Breast epithelium (tissue), 4 donors: ENCODE measurements at regions not wholly inside any gene's neighbourhood (a gene's known extent, or its start where the extent isn't known, plus 50 kb on each side); places are given as distances from the start of the nearest gene placed in this dataset.
"Not testable (repeated sequence)": the region's sequence is repeated elsewhere in the genome, so short reads cannot be mapped to it uniquely, and the experiment has no call there.

Experiments
- DNase-seq, 2 donors: peaks; one replicate each; pipeline ENCODE4 v3.0.0-alpha.2; 2019; ENCODE audit warnings: low spot score in 2 of 2
- H3K27ac ChIP-seq, 2 donors: fragments of 200-600 bp; sonication (generic) in 1 of 2; one replicate each; pipeline ENCODE4 v1.5.1; 2016 to 2019; ENCODE audit warnings: mild to moderate bottlenecking in 1 of 2
- H3K27me3 ChIP-seq, 2 donors: fragments of 200-600 bp; sonication (generic) in 1 of 2; one replicate each; pipeline versions ENCODE4 v1.5.1 to v1.6.0; 2017 to 2019; ENCODE audit warnings: control low read depth in 1 of 2, mild to moderate bottlenecking in 1 of 2
- H3K36me3 ChIP-seq: fragments of 200-600 bp; one replicate; pipeline ENCODE4 v1.5.1; 2019
- H3K4me1 ChIP-seq, 2 donors: fragments of 200-600 bp; sonication (generic); one replicate each; pipeline ENCODE4 v1.5.1; 2016 to 2019; ENCODE audit warnings: control low read depth in 1 of 2
- H3K4me3 ChIP-seq, 3 donors: fragments of 200-600 bp; sonication (generic); 1 replicate in 2 of 3; 2 replicates in 1 of 3; pipeline ENCODE4 v1.5.1; 2016 to 2019; ENCODE audit warnings: mild to moderate bottlenecking in 3 of 3, moderate library complexity in 2 of 3
- H3K9me3 ChIP-seq, 2 donors: fragments of 200-600 bp; sonication (generic) in 1 of 2; one replicate each; pipeline ENCODE4 v1.5.1; 2016 to 2019; ENCODE audit warnings: control low read depth in 1 of 2
- CTCF ChIP-seq, 3 donors: fragments of 450-650 bp; IDR thresholded peaks; one replicate each; pipeline ENCODE4 v1.5.1; 2016 to 2017; ENCODE audit warnings: antibody characterized with exemption in 3 of 3, mild to moderate bottlenecking in 3 of 3, moderate library complexity in 3 of 3
- POLR2A ChIP-seq: fragments of 450-650 bp; IDR thresholded peaks from one replicate; pipeline ENCODE4 v1.6.1; 2016; ENCODE audit warnings: antibody characterized with exemption, mild to moderate bottlenecking, moderate library complexity
- POLR2AphosphoS5 ChIP-seq, 3 donors: sonication (generic); formaldehyde crosslinking; IDR thresholded peaks; one replicate each; pipeline ENCODE4 v1.6.1; 2017; ENCODE audit warnings: antibody characterized with exemption in 3 of 3
- intact Hi-C: fragments of 100-400 bp; cut with DNase I; formaldehyde crosslinking; loops from one replicate; pipeline ENCODE4 v1.15.1; 2023; ENCODE audit warnings: low total_unique reads

GRCh38 chr3:51610708-51611107, 60.3 kb upstream of the TEX264 start:
- no peak overlapping the region for H3K4me3 ChIP-seq
- intact Hi-C loops: no loop called here
- H3K27me3 ChIP-seq: no peaks in the 10 kb centered on the region
- no peaks in the 10 kb centered on the region for H3K36me3 ChIP-seq
- DNase-seq: no peak
- H3K27ac ChIP-seq: no peak overlapping the region
- H3K4me1 ChIP-seq: no peaks in the 10 kb centered on the region
- TF ChIP-seq CTCF (IDR thresholded peaks at IDR 0.05): no peak
- no peak for TF ChIP-seq POLR2A
- TF ChIP-seq POLR2AphosphoS5 (IDR thresholded peaks at IDR 0.05): no peak
- H3K9me3 ChIP-seq: no peaks in the 10 kb centered on the region

- no peaks in the 10 kb centered on the region for H3K27me3 ChIP-seq
- no peaks in the 10 kb centered on the region for H3K36me3 ChIP-seq
- TF ChIP-seq POLR2AphosphoS5 (IDR thresholded peaks at IDR 0.05): no peak
- intact Hi-C loops: no loop called here
- no peaks in the 10 kb centered on the region for H3K9me3 ChIP-seq
- no peak overlapping the region for H3K27ac ChIP-seq
- H3K4me3 ChIP-seq: no peak overlapping the region
- H3K4me1 ChIP-seq: peaks cover 0 to 9% of the 10 kb centered on the region in 2 donors
- no peak for DNase-seq
Observed at GRCh38 chr3:51617597-51617996, 53.5 kb upstream of the TEX264 start.

GRCh38 chr3:51618038-51618437, 53.0 kb upstream of the TEX264 start:
- H3K4me3 ChIP-seq, intact Hi-C loops, DNase-seq, H3K4me1 ChIP-seq, H3K36me3 ChIP-seq, H3K27me3 ChIP-seq, H3K9me3 ChIP-seq, H3K27ac ChIP-seq: not testable (repeated sequence)

- TF ChIP-seq POLR2AphosphoS5 (IDR thresholded peaks at IDR 0.05) (no peak), CTCF (IDR thresholded peaks at IDR 0.05) (no peak), POLR2A (no peak)
- H3K27ac ChIP-seq: no peak overlapping the region
- intact Hi-C loops: no loop called here
- no peak overlapping the region for H3K4me3 ChIP-seq
- H3K36me3 ChIP-seq: no peaks in the 10 kb centered on the region
- no peaks in the 10 kb centered on the region for H3K27me3 ChIP-seq
- peaks cover 0 to 9% of the 10 kb centered on the region in 2 donors for H3K4me1 ChIP-seq
- no peak for DNase-seq
- no peaks in the 10 kb centered on the region for H3K9me3 ChIP-seq
Observed at GRCh38 chr3:51618496-51618895, 52.6 kb upstream of the TEX264 start.

GRCh38 chr3:51619983-51620382, 51.1 kb upstream of the TEX264 start:
- DNase-seq: no peak
- intact Hi-C loops: no loop called here
- no peaks in the 10 kb centered on the region for H3K27me3 ChIP-seq
- H3K4me1 ChIP-seq: peaks cover 0 to 9% of the 10 kb centered on the region in 2 donors
- no peak overlapping the region for H3K4me3 ChIP-seq
- TF ChIP-seq CTCF (IDR thresholded peaks at IDR 0.05) (no peak), POLR2A (no peak), POLR2AphosphoS5 (IDR thresholded peaks at IDR 0.05) (no peak)
- H3K36me3 ChIP-seq: no peaks in the 10 kb centered on the region
- H3K9me3 ChIP-seq: no peaks in the 10 kb centered on the region
- no peak overlapping the region for H3K27ac ChIP-seq

- TF ChIP-seq POLR2AphosphoS5 (IDR thresholded peaks at IDR 0.05) (no peak), POLR2A (no peak), CTCF (IDR thresholded peaks at IDR 0.05) (no peak)
- intact Hi-C loops: no loop called here
- Histone ChIP-seq H3K9me3 (no peaks in the 10 kb centered on the region), H3K4me1 (peaks cover 0 to 9% of the 10 kb centered on the region in 2 donors), H3K4me3 (no peak overlapping the region), H3K27ac (no peak overlapping the region), H3K36me3 (no peaks in the 10 kb centered on the region), H3K27me3 (no peaks in the 10 kb centered on the region)
- no peak for DNase-seq
Observed at GRCh38 chr3:51620543-51620942, 50.5 kb upstream of the TEX264 start.
